ENCODE measurements at regions not wholly inside any gene's neighbourhood (a gene's known extent, or its start where the extent isn't known, plus 50 kb on each side); places are given as distances from the start of the nearest gene placed in this dataset.

GRCh38 chr2:160912276-160912675 lies 248.0 kb upstream of the TANK start:
- Mint-ChIP-seq H3K27me3 (ENCODE audit: insufficient read depth, unreplicated experiment) (no peaks in the 10 kb centered on the region), H3K4me1 (ENCODE audit: low read depth, unreplicated experiment) (no peaks in the 10 kb centered on the region), H3K9me3 (ENCODE audit: unreplicated experiment) (no peaks in the 10 kb centered on the region), H3K27ac (ENCODE audit: unreplicated experiment) (no peak overlapping the region), H3K36me3 (ENCODE audit: insufficient read depth, unreplicated experiment) (no peaks in the 10 kb centered on the region), H3K4me3 (ENCODE audit: unreplicated experiment) (no peak overlapping the region)
- CTCF ChIA-PET = no interaction called here
- intact Hi-C loops (cut with micrococcal nuclease; ENCODE audit: unreplicated experiment) = no loop called here
- no peak for TF ChIP-seq CTCF (IDR thresholded peaks at IDR 0.05; ENCODE audit: insufficient read depth in 1 of 2, low read depth in 1 of 2, low read length in 1 of 2, severe bottlenecking in 1 of 2, unreplicated experiment in 1 of 2)
- Histone ChIP-seq H3K4me3 (ENCODE audit: low read depth, low read length) (no peak overlapping the region), H3K27me3 (replicated peaks; ENCODE audit: control insufficient read depth, insufficient read depth, low read length) (no peaks in the 10 kb centered on the region), H3K36me3 (ENCODE audit: control insufficient read depth, insufficient read depth, low read length) (no peaks in the 10 kb centered on the region), H3K9me3 (no peaks in the 10 kb centered on the region), H3K4me1 (peaks cover 12% of the 10 kb centered on the region)
- POLR2A ChIA-PET = no interaction called here
- no peak for DNase-seq
- no TSS peak for BruUV-seq (replicated peaks)

GRCh38 chr2:160913323-160913722 lies 246.9 kb upstream of the TANK start:
- no peaks in the 10 kb centered on the region for H3K27me3 ChIP-seq (replicated peaks; ENCODE audit: control insufficient read depth, insufficient read depth, low read length)
- H3K4me3 ChIP-seq (ENCODE audit: low read depth, low read length) = no peak overlapping the region
- no peaks in the 10 kb centered on the region for H3K4me1 Mint-ChIP-seq (ENCODE audit: low read depth, unreplicated experiment)
- no peaks in the 10 kb centered on the region for H3K9me3 Mint-ChIP-seq (ENCODE audit: unreplicated experiment)
- intact Hi-C loops (cut with micrococcal nuclease; ENCODE audit: unreplicated experiment) = no loop called here
- no peak overlapping the region for H3K4me3 Mint-ChIP-seq (ENCODE audit: unreplicated experiment)
- ChIA-PET POLR2A (no interaction called here), CTCF (no interaction called here)
- no peaks in the 10 kb centered on the region for H3K36me3 Mint-ChIP-seq (ENCODE audit: insufficient read depth, unreplicated experiment)
- no TSS peak for BruUV-seq (replicated peaks)
- H3K27ac Mint-ChIP-seq (ENCODE audit: unreplicated experiment) = no peak overlapping the region
- H3K27me3 Mint-ChIP-seq (ENCODE audit: insufficient read depth, unreplicated experiment) = no peaks in the 10 kb centered on the region
- DNase-seq = no peak
- no peak for TF ChIP-seq CTCF (IDR thresholded peaks at IDR 0.05; ENCODE audit: insufficient read depth in 1 of 2, low read depth in 1 of 2, low read length in 1 of 2, severe bottlenecking in 1 of 2, unreplicated experiment in 1 of 2)
- H3K4me1 ChIP-seq = peaks cover 4% of the 10 kb centered on the region; the same call in 1 of the 2 replicates
- no peaks in the 10 kb centered on the region for H3K9me3 ChIP-seq
- no peaks in the 10 kb centered on the region for H3K36me3 ChIP-seq (ENCODE audit: control insufficient read depth, insufficient read depth, low read length)

- no peak for DNase-seq
- intact Hi-C loops (cut with micrococcal nuclease; ENCODE audit: unreplicated experiment) = no loop called here
- TF ChIP-seq CTCF (IDR thresholded peaks at IDR 0.05; ENCODE audit: insufficient read depth in 1 of 2, low read depth in 1 of 2, low read length in 1 of 2, severe bottlenecking in 1 of 2, unreplicated experiment in 1 of 2) = no peak
- Mint-ChIP-seq H3K36me3 (ENCODE audit: insufficient read depth, unreplicated experiment) (no peaks in the 10 kb centered on the region), H3K27ac (ENCODE audit: unreplicated experiment) (no peak overlapping the region), H3K4me1 (ENCODE audit: low read depth, unreplicated experiment) (no peaks in the 10 kb centered on the region), H3K27me3 (ENCODE audit: insufficient read depth, unreplicated experiment) (no peaks in the 10 kb centered on the region), H3K9me3 (ENCODE audit: unreplicated experiment) (no peaks in the 10 kb centered on the region), H3K4me3 (ENCODE audit: unreplicated experiment) (no peak overlapping the region)
- Histone ChIP-seq H3K27me3 (replicated peaks; ENCODE audit: control insufficient read depth, insufficient read depth, low read length) (no peaks in the 10 kb centered on the region), H3K4me1 (no peaks in the 10 kb centered on the region), H3K4me3 (ENCODE audit: low read depth, low read length) (no peak overlapping the region), H3K36me3 (ENCODE audit: control insufficient read depth, insufficient read depth, low read length) (no peaks in the 10 kb centered on the region), H3K9me3 (no peaks in the 10 kb centered on the region)
- CTCF ChIA-PET = no interaction called here
- POLR2A ChIA-PET = no interaction called here
- BruUV-seq (replicated peaks) = no TSS peak
These were observed 246.0 kb upstream of the TANK start for GRCh38 chr2:160914217-160914616.
